DND-41 (cell line): ENCODE measurements at regions not wholly inside any gene's neighbourhood (a gene's known extent, or its start where the extent isn't known, plus 50 kb on each side); places are given as distances from the start of the nearest gene placed in this dataset.
"Not testable (repeated sequence)": the region's sequence is repeated elsewhere in the genome, so short reads cannot be mapped to it uniquely, and the experiment has no call there.

Experiments used
- ATAC-seq: fragments of 200-7000 bp; cut with Tn5 transposase; 3 replicates; pipeline ENCODE4 v1.9.1; 2021; ENCODE audit warnings: low read depth; ENCODE audit not compliant: insufficient read depth
- DNase-seq: peaks from one replicate; pipeline ENCODE4 v3.0.0-alpha.2; 2020
- H2AFZ ChIP-seq: 2 replicates; pipeline ENCODE4 v1.6.0; 2012; ENCODE audit warnings: low read depth, low read length
- H3K27ac ChIP-seq: 2 replicates; pipeline ENCODE4 v1.5.1; 2012; ENCODE audit warnings: low read length, inconsistent platforms
- H3K27me3 ChIP-seq: fragments of 200-600 bp; sonication (generic); 2 replicates; pipeline ENCODE4 v1.6.0; 2012; ENCODE audit warnings: low read length, mild to moderate bottlenecking, inconsistent platforms; ENCODE audit not compliant: insufficient read depth, poor library complexity
- H3K36me3 ChIP-seq: 2 replicates; pipeline ENCODE4 v1.5.1; 2012; ENCODE audit warnings: low read length, inconsistent platforms; ENCODE audit not compliant: insufficient read depth
- H3K4me1 ChIP-seq: 2 replicates; pipeline ENCODE4 v1.5.1; 2012; ENCODE audit warnings: mild to moderate bottlenecking, low read length; ENCODE audit not compliant: insufficient read depth
- H3K4me2 ChIP-seq: 2 replicates; pipeline ENCODE4 v1.6.0; 2012; ENCODE audit warnings: mild to moderate bottlenecking, moderate library complexity, low read length, inconsistent platforms; ENCODE audit not compliant: insufficient read depth
- H3K4me3 ChIP-seq, 2 experiments: fragments of 200-600 bp in 1 of 2; shearing (Covaris generic) in 1 of 2; 2 replicates each; pipeline ENCODE4 v1.5.1; 2012 to 2016; ENCODE audit warnings: inconsistent platforms in 2 of 2, low read length in 2 of 2, mild to moderate bottlenecking in 2 of 2, low read depth in 1 of 2, moderate library complexity in 1 of 2
- H3K79me2 ChIP-seq: 2 replicates; pipeline ENCODE4 v1.6.0; 2012; ENCODE audit warnings: low read length, inconsistent platforms; ENCODE audit not compliant: insufficient read depth
- H3K9ac ChIP-seq: 2 replicates; pipeline ENCODE4 v1.6.0; 2012; ENCODE audit warnings: low read depth, mild to moderate bottlenecking, inconsistent platforms, low read length, moderate library complexity
- H3K9me3 ChIP-seq: 2 replicates; pipeline ENCODE4 v1.5.1; 2012; ENCODE audit warnings: low read length, moderate library complexity, mild to moderate bottlenecking, inconsistent platforms; ENCODE audit not compliant: insufficient read depth, severe bottlenecking
- H4K20me1 ChIP-seq: 2 replicates; pipeline ENCODE4 v1.6.0; 2012; ENCODE audit warnings: low read length; ENCODE audit not compliant: insufficient read depth
- CTCF ChIP-seq: IDR thresholded peaks from 2 replicates; pipeline ENCODE4 v1.5.1; 2012; ENCODE audit warnings: borderline replicate concordance, low read length, moderate library complexity, mild to moderate bottlenecking; ENCODE audit not compliant: poor library complexity, severe bottlenecking; ENCODE audit errors: extremely low read depth
- EZH2 ChIP-seq: IDR thresholded peaks from 3 replicates; pipeline ENCODE4 v1.6.1; 2012; ENCODE audit warnings: borderline replicate concordance, low read depth, mild to moderate bottlenecking, moderate library complexity, low read length, inconsistent platforms; ENCODE audit not compliant: severe bottlenecking

DNA sequence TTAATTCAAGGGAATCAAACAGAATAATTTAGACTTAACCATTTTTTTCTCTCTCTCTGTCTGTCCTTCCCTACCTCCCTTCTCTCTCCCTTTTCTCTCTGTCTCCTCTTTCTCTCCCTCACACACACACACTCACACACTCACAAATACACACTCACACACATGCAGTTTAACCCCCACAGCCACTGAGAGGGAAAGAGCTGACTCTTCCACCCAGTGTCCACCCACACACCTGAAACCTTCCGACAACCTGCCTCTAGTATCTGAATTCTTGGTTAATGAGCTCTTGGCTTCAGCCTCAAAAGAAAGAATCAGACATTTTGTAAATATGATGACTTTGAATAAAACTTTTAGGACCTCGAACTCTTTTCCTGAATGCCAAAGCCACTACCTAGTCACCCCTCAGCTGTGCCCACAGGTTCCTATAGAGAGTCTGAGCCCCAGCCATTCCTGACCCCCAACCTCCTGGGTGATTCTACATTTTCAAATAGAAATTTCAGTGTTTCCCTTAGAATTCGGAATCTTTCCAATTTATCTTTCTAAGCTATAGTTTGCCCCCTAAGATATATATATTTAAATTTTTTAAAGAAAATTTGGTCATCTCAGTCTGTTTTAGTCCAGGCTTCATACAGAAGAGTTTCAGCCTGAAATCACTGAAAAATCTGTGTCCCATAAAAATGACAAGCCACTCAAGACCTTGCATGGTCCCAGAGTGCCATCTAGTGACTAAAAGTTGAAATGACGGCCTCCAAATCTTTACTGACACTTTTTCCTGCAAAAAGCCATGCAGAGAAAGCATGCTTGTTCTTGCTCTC is 202.8 kb downstream of the IPMK start:
- H2AFZ ChIP-seq: no peak overlapping the region
- peaks cover 4% of the 10 kb centered on the region for H3K27me3 ChIP-seq
- H3K36me3 ChIP-seq: no peaks in the 10 kb centered on the region
- no peaks in the 10 kb centered on the region for H3K4me1 ChIP-seq
- H3K9ac ChIP-seq: no peak overlapping the region
- H3K9me3 ChIP-seq: no peaks in the 10 kb centered on the region
- TF ChIP-seq CTCF (peak; percentile 78), EZH2 (no peak)
- H3K4me3 ChIP-seq: no peak overlapping the region
- no peak overlapping the region for H3K27ac ChIP-seq
- no peaks in the 10 kb centered on the region for H4K20me1 ChIP-seq
- no peaks in the 10 kb centered on the region for H3K79me2 ChIP-seq
- H3K4me2 ChIP-seq: no peak overlapping the region
- ATAC-seq (no peak), DNase-seq (peak; percentile 12)

GRCh38 chr10:58063861-58064480 is 203.7 kb downstream of the IPMK start:
- no peaks in the 10 kb centered on the region for H3K36me3 ChIP-seq
- no peak overlapping the region for H2AFZ ChIP-seq
- TF ChIP-seq EZH2 (no peak), CTCF (no peak)
- H3K4me2 ChIP-seq: no peak overlapping the region
- H3K4me3 ChIP-seq: no peak overlapping the region
- no peak overlapping the region for H3K27ac ChIP-seq
- DNase-seq (no peak), ATAC-seq (no peak)
- no peaks in the 10 kb centered on the region for H3K79me2 ChIP-seq
- no peaks in the 10 kb centered on the region for H3K4me1 ChIP-seq
- H3K9me3 ChIP-seq: no peaks in the 10 kb centered on the region
- H3K27me3 ChIP-seq: peaks cover 4% of the 10 kb centered on the region
- H4K20me1 ChIP-seq: no peaks in the 10 kb centered on the region
- no peak overlapping the region for H3K9ac ChIP-seq

DNA sequence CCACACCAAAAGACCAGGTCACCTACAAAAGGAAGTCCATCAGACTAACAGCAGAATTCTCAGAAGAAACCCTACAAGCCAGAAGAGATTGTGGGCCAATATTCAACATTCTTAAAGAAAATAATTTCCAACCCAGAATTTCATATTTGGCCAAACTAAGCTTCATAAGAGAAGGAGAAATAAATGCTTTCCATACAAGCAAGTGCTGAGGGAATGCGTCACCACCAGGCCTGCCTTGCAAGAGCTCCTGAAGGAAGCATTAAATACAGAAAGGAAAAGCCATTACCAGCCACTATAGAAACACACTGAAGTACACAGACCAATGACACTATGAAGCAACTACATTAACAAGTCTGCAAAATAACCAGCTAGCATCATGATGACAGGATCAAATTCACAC is 209.0 kb downstream of the IPMK start:
- H3K27ac ChIP-seq, H3K9me3 ChIP-seq, H3K36me3 ChIP-seq, ATAC-seq, H3K4me1 ChIP-seq, H3K4me2 ChIP-seq, H3K9ac ChIP-seq, DNase-seq, H3K79me2 ChIP-seq, H4K20me1 ChIP-seq, H3K27me3 ChIP-seq, H2AFZ ChIP-seq, H3K4me3 ChIP-seq: not testable (repeated sequence)

GRCh38 chr10:58054881-58055280 is 212.8 kb downstream of the IPMK start:
- Histone ChIP-seq H3K36me3 (no peaks in the 10 kb centered on the region), H3K4me2 (no peak overlapping the region), H3K9ac (no peak overlapping the region), H3K4me1 (no peaks in the 10 kb centered on the region), H2AFZ (no peak overlapping the region), H3K4me3 (no peak overlapping the region), H3K9me3 (no peaks in the 10 kb centered on the region), H4K20me1 (no peaks in the 10 kb centered on the region), H3K79me2 (no peaks in the 10 kb centered on the region), H3K27ac (no peak overlapping the region), H3K27me3 (no peaks in the 10 kb centered on the region)
- no peak for ATAC-seq
- TF ChIP-seq EZH2 (no peak), CTCF (no peak)
- no peak for DNase-seq
